ENCODE measurements at regions not wholly inside any gene's neighbourhood (a gene's known extent, or its start where the extent isn't known, plus 50 kb on each side); places are given as distances from the start of the nearest gene placed in this dataset.
"Not testable (repeated sequence)": the region's sequence is repeated elsewhere in the genome, so short reads cannot be mapped to it uniquely, and the experiment has no call there.

DNA sequence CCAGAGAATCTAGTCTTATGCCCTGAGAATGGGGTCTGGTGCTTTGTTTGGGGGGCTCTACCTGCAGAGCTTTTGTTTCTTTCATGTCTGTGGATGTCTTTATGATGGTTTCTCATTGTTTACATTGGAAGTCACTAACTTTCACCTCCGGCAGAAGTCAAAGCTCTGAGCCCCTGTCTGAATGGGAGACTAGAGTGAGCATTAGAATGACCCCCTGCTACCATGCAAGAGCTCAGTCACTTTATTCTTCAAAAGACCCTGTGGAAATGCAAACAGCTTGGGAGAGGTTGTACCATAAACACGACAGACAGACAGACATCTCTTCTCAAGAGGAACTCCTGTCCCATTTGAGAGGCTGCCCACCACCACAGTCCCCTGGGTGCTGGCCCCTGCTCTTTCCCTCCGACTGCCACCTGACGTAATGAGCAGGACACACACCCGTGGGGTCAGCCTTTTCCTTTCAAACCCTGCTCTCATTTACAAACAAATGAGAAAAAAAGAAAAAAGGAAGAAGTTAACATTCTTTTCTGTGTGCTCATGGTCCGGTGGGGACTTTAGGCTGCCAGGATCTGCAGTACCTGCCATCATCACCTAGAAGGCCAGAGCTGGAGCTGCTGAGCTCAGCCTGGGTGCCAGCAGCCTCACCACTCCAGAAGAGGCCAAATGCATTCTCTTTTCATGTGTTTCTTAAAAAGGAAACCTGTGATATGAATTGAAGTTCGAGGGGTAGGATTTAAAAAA is 91.6 kb downstream of the FZD1 start:
- DNase-seq (ENCODE audit: low read depth, low spot score): peak; percentile 72

DNA sequence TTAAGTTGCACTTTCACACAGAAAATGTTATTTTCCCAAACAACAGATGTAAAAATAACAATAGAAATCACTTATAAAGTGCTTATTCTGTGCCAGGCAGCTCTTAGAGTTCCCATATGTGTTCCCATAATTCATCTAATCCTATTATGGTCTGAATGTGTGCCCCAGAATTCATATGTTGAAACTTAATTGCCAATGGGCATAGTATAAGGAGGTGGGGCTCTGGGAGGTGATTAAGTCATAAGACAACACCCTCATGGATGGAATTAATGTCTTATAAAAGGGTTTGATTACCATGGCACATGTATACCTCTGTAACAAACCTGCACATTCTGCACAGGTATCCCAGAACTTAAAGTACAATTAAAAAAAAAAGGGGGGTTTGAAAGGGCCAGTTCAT is 92.7 kb downstream of the FZD1 start:
- DNase-seq (ENCODE audit: low read depth, low spot score): no peak

- no peak for DNase-seq (ENCODE audit: low read depth, low spot score)
These were observed 93.1 kb downstream of the FZD1 start for GRCh38 chr7:91357379-91357778.

DNA sequence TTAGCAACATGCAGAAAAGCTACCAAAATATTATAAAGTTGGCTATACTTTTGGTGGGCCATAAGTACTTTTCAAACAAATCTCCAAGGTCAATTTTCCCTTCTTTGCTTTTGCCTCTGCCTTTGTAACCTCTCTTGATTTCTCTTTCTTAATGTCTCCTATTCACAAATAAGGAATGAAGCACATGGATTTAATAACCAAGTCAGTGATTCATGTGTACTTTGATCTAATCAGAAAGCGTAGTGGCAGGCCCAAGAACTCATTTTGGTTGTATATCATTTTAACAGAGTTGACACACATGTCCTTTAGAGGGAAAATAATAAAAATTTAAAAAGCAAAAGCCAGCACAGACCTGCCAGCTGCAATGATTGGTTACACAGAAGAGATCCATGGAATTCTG is 93.7 kb downstream of the FZD1 start:
- no peak for DNase-seq (ENCODE audit: low read depth, low spot score)

DNA sequence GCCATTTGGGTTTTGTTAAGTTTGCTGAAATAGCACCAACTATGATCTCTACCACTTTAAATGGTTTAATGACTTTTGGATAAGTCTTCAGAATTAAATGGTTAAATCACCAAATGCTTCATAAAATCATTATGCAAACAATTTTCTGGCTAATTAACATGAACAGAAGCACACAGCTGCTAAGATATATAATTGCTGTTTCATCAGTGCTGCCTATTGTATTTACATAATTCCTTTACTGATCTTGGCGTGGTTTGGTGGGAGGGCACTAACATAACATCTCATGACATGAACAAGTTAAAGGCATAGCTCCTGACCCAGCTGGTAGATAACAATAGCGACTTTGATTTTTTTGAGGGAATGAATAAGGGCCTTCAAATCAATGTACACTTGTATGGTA is 94.1 kb downstream of the FZD1 start:
- no peak for DNase-seq (ENCODE audit: low read depth, low spot score)

DNA sequence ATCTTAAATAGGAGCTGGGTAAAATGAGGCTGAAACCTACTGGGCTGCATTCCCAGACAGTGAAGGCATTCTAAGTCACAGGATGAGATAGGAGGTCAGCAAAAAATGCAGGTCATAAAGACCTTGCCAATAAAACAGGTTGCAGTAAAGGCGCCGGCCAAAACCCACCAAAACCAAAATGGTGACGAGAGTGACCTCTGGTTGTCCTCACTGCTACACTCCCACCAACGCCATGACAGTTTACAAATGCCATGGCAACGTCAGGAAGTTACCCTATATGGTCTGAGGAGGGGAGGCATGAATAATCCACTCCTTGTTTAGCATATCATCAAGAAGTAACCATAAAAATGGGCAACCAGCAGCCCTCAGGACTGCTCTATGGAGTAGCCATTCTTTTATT is 100.9 kb downstream of the FZD1 start:
- peak; percentile 18 for DNase-seq (ENCODE audit: low read depth, low spot score)

- no peak for DNase-seq (ENCODE audit: low read depth, low spot score)
These were observed 101.9 kb downstream of the FZD1 start for GRCh38 chr7:91366091-91366490.

DNA sequence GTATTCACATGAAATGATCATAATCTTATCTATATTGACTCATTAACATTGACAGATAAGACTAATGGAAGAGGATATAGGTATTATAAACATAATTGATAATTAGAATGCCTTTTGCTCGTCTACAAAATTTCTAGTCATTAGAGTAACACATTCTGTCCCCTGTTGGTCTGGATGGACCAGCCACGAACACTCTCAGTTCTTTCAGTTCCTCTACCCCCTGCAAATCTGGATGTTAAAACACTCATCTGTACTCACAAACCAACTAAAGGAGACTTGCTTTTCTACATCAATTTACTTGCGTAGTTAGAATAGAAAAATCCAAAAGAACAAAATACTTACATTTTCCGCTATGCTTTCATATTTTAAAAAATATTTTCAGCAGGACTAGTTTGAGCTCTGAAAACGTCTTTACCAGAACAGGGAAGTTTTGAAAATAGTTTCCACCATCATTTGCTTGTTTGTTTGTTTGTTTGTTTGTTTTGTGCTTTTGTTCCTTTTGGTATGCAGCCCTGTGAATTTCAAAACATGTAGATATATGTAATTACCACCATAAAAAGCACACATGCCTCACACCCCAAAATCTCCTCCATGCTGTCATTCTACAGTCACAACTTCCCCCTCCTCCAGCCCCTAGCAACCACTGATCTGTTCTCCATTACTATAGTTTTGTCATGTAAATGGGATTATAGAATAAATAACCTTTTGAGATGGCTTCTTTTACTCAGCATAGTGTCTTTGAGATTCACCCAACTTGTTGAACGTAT is 103.8 kb downstream of the FZD1 start:
- DNase-seq (ENCODE audit: low read depth, low spot score): no peak

GRCh38 chr7:91372323-91372722 is 108.1 kb downstream of the FZD1 start:
- no peak for DNase-seq (ENCODE audit: low read depth, low spot score)

- no peak for DNase-seq (ENCODE audit: low read depth, low spot score)
These were observed 109.0 kb downstream of the FZD1 start for GRCh38 chr7:91373111-91373800.

DNA sequence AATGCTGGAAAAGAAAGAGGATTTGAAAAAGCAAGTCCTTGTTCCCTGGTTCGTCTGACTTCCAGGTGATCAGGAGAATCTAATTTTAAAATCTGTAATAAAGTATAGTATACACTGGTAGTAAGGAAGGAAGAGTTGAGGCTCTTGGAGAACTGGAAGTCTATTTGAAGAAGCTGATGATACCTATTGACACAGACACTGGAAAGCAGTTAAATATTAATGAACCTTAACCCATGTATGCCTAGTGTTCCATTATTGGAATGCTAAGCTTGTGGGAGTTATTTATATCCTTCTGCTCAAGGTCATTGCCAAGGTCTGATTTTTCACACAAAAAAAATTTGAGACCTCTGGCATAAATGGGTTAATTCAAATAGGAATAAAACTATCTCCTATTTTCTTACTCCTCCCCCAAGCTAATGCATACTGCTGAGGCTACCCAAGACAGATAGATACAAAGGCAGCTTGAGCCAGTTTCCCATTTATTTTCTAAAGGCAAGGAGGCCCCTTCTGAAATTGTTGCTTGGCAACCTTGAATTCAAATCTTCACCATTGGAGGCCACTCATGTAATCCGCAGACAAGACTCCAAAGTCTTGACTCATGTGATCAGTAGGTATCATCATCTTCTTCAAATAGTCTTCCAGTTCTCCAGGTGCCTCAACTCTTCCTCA is 110.2 kb downstream of the FZD1 start:
- no peak for DNase-seq (ENCODE audit: low read depth, low spot score)

GRCh38 chr7:91375378-91375777 is 111.1 kb downstream of the FZD1 start:
- DNase-seq (ENCODE audit: low read depth, low spot score): no peak

DNA sequence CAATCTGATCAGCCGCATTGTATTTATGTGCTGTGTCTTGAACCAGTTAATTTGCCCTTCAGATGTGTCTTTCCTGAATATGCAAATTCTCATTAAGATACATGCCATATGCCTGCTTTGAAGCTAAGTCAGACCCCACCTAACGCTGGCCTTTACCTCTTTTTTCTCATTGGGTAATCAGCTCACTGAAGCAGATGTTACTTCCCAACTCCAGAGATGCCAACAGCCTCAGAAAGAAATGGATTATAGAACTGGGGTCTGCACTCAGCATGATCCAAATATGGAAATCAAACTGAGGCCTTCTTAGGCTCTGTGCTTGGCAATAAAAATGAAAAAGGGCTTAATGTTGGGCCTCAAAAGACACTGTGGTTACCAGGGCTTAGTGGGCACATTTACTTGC is 113.9 kb downstream of the FZD1 start:
- DNase-seq (ENCODE audit: low read depth, low spot score): no peak

- no peak for DNase-seq (ENCODE audit: low read depth, low spot score)
These were observed 115.0 kb downstream of the FZD1 start for GRCh38 chr7:91379236-91379635.

DNA sequence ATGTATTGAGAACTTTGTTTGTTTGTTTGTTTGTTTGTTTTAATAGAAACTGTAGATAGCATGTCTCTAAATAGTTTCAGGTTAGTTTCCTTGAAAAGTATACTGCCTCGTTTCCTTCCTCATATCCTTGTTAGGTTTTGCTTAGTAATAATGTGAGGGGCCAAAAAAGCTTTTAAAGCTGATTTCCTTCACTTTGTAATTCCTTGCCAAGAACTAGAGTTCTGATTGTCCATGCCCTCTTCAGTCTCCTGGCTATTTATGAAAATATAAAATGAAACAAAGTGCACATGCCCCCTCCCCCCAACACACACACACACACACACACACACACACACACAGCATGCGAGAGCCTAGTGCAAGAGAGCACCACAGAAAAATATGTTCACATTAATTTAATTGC is 115.8 kb downstream of the FZD1 start:
- no peak for DNase-seq (ENCODE audit: low read depth, low spot score)

DNA sequence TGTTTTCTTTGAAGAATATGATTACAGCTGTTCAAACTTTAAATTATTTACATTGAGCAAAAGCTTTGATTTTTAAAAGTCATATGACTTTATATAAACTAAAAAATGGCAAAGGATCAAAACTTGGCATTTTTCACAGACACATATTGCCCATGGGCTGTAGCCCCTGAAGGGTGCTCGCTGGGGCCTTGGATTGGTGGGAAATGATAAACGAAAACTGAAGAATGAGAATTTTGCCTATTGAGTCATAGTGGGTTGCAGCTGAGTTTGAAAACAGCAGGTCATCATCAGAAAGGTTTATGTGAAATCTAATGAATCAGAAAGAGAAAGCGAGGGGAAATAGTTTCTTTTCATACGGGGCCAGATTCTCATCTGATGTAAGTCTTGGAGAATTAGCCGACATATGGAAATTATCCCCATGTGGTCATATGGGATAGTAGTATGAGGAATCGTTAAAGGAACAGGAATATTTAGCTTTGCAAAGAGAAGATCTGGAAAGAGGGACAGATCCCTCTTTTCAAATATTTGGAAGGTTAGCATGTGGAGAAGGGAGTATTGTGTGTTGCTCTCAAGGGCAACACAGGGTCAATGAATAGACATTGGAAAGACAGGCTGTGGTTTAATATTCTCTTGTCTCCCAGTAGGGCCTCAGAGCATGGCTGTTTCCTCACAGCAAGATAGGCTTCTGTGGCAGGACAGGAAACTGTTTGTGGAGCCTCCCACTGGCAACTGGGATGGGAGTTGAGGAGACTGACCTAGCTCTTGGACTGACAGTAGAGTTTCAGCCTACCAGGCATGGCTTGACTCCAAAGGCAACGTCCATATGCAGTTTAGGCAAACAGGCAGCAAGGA is 119.0 kb downstream of the FZD1 start:
- DNase-seq (ENCODE audit: low read depth, low spot score): no peak

DNA sequence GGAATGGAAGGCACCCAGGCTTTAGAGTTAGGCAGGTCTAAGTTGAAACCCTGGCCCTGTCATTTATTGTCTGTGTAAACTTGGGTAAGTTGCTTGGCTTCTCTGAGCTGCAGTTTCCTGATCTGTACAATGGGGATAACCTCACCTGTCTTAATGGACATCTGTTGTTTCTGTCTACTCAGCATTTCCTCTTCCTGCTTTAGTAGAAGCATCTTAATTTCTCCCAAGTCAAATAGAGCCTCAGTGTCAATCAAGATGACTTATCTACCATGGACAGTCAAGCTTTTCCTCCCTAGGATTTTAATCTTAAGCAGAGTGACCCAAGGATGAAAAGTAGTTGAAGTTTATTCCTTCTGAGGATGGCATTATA is 119.7 kb downstream of the FZD1 start:
- no peak for DNase-seq (ENCODE audit: low read depth, low spot score)

- DNase-seq (ENCODE audit: low read depth, low spot score): not testable (repeated sequence)
These were observed 130.5 kb downstream of the FZD1 start for GRCh38 chr7:91394757-91395156.

- not testable (repeated sequence) for DNase-seq (ENCODE audit: low read depth, low spot score)
These were observed 131.1 kb downstream of the FZD1 start for GRCh38 chr7:91395313-91395712.

DNA sequence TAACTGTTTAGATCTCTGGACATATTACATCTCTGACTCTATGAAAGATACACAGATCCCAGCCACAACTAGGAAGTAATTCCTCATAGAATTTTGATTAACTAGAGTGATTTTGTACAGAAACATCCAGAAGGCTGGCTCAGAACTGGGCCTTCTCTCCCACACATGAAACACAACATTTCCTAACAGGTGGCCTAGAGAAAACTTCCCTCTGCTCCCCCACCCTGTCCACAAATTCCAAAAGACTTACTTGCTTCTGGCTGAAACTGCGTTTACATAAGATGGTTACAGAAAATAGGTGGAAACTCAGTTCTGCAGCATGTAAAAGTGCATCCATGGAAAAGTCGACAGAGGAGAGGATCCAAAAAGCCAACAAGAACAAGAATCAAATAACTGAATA is 132.9 kb downstream of the FZD1 start:
- no peak for DNase-seq (ENCODE audit: low read depth, low spot score)

GRCh38 chr7:91397612-91398011 is 133.4 kb downstream of the FZD1 start:
- DNase-seq (ENCODE audit: low read depth, low spot score): no peak

Measured in ELF-1 (cell line).